K562 (cell line): ENCODE measurements at regions not wholly inside any gene's neighbourhood (a gene's known extent, or its start where the extent isn't known, plus 50 kb on each side); places are given as distances from the start of the nearest gene placed in this dataset.
A peak's percentile ranks its signal among the peaks of the same experiment; 100 is the strongest.

ENCODE experiments used
- ATAC-seq: fragments of 200-7000 bp; cut with Tn5 transposase; 3 replicates; pipeline ENCODE4 v1.9.1; 2020; ENCODE audit warnings: moderate library complexity
- BruUV-seq: library from RNA; stranded (reverse); fragments of 400-500 nt; replicated peaks from 2 replicates; lab custom pipeline; 2021; lab: Mats Ljungman, UMichigan
- CTCF ChIA-PET: fragments of 300-600 bp; formaldehyde crosslinking; extraction: SDS; loops from one replicate; lab custom pipeline; 2021; ENCODE audit warnings: low intra/inter-chr PET ratio; lab: Yijun Ruan, JAX
- POLR2A ChIA-PET: fragments of 300-600, 350-650 bp; sonication (Branson Sonifier 250); formaldehyde crosslinking; extraction: SDS; loops from one replicate; lab custom pipeline; 2021; ENCODE audit warnings: antibody characterized with exemption, inconsistent platforms; lab: Yijun Ruan, JAX
- DNase-seq, 4 experiments: peaks; one replicate each; pipeline versions ENCODE4 v3.0.0 to v3.0.0-alpha.2; 2011 to 2018; ENCODE audit warnings: low spot score in 3 of 4, mixed read lengths in 3 of 4; ENCODE audit errors: extremely low read depth in 1 of 4
- FAIRE-seq: peaks from 2 replicates; lab custom pipeline; 2011; peaks lifted over from hg19 to GRCh38; lab: Jason Lieb, UNC
- H2AFZ ChIP-seq: 2 replicates; pipeline ENCODE4 v1.6.0; 2011; ENCODE audit warnings: low read depth, low read length, control low read depth, inconsistent platforms
- H3K27ac ChIP-seq: fragments of 200-600 bp; 3 replicates; pipeline ENCODE4 v1.8.0; 2011; ENCODE audit warnings: low read depth, mild to moderate bottlenecking, control low read depth, inconsistent platforms, low read length, moderate library complexity, mixed read lengths; ENCODE audit errors: extremely low read depth
- H3K27me3 ChIP-seq, 2 experiments: fragments of 300-600 bp in 1 of 2; 2 replicates in 1 of 2; 3 replicates in 1 of 2; pipeline versions ENCODE4 v1.6.0 to v1.8.0; 2011; ENCODE audit warnings: inconsistent platforms in 2 of 2, low read length in 2 of 2, mild to moderate bottlenecking in 1 of 2, mixed read lengths in 1 of 2, moderate library complexity in 1 of 2; ENCODE audit not compliant: control insufficient read depth in 2 of 2, insufficient read depth in 2 of 2
- H3K36me3 ChIP-seq: fragments of 300-600 bp; 3 replicates; pipeline ENCODE4 v1.8.0; 2011; ENCODE audit warnings: mild to moderate bottlenecking, low read length, inconsistent platforms; ENCODE audit not compliant: control insufficient read depth, insufficient read depth
- H3K4me1 ChIP-seq, 2 experiments: fragments of 200-600 bp in 1 of 2; replicated peaks in 1 of 2; 2 replicates in 1 of 2; 3 replicates in 1 of 2; pipeline versions ENCODE4 v1.5.1 to v1.8.0; 2011; ENCODE audit warnings: inconsistent platforms in 2 of 2, low read length in 2 of 2, mild to moderate bottlenecking in 1 of 2, mixed read lengths in 1 of 2, moderate library complexity in 1 of 2; ENCODE audit not compliant: control insufficient read depth in 2 of 2, insufficient read depth in 2 of 2
- H3K4me2 ChIP-seq: 2 replicates; pipeline ENCODE4 v1.6.1; 2011; ENCODE audit warnings: low read length, control low read depth, inconsistent platforms, mixed read lengths; ENCODE audit not compliant: insufficient read depth
- H3K4me3 ChIP-seq: fragments of 200-600 bp; sonication (generic), shearing (Covaris generic); 2 replicates; pipeline ENCODE4 v1.5.1; 2016; ENCODE audit warnings: control low read depth, inconsistent platforms
- H3K79me2 ChIP-seq: fragments of 200-600 bp; 3 replicates; pipeline ENCODE4 v1.8.0; 2011; ENCODE audit warnings: low read length, inconsistent platforms; ENCODE audit not compliant: control insufficient read depth, insufficient read depth
- H3K9ac ChIP-seq, 2 experiments: 2 replicates each; pipeline versions ENCODE4 v1.6.0 to v1.6.1; 2011; ENCODE audit warnings: low read depth in 2 of 2, low read length in 2 of 2, control low read depth in 1 of 2, inconsistent platforms in 1 of 2, mild to moderate bottlenecking in 1 of 2, mixed read lengths in 1 of 2; ENCODE audit not compliant: insufficient read depth in 1 of 2
- H3K9me1 ChIP-seq: one replicate; pipeline ENCODE4 v1.6.0; 2011; ENCODE audit warnings: inconsistent platforms, mild to moderate bottlenecking, low read length, moderate library complexity; ENCODE audit not compliant: control insufficient read depth, insufficient read depth
- H3K9me3 ChIP-seq: replicated peaks from 2 replicates; pipeline ENCODE4 v1.5.1; 2011; ENCODE audit warnings: low read depth, low read length, inconsistent platforms; ENCODE audit not compliant: control insufficient read depth, insufficient read depth
- H4K20me1 ChIP-seq: replicated peaks from 2 replicates; pipeline ENCODE4 v1.6.1; 2011; ENCODE audit warnings: low read length, inconsistent platforms, mixed read lengths; ENCODE audit not compliant: control insufficient read depth, insufficient read depth
- CBX8 ChIP-seq: fragments of 200-600 bp; sonication (generic); IDR thresholded peaks from 2 replicates; pipeline ENCODE4 v1.6.1; 2012; ENCODE audit warnings: borderline replicate concordance, mixed run types, low read depth, mild to moderate bottlenecking, moderate library complexity, mixed read lengths, low read length, control low read depth, inconsistent platforms; ENCODE audit not compliant: poor library complexity, severe bottlenecking; ENCODE audit errors: extremely low read depth
- CHD1 ChIP-seq: fragments of 200-600 bp; sonication (generic); IDR thresholded peaks from one replicate; pipeline ENCODE4 v1.6.1; 2012; ENCODE audit warnings: mild to moderate bottlenecking, moderate library complexity, low read length, inconsistent platforms
- ESRRB ChIP-seq: fragments of 250-450 bp; sonication (Bioruptor Pico); IDR thresholded peaks from 2 replicates; pipeline ENCODE4 v1.5.0; 2020; ENCODE audit warnings: mild to moderate bottlenecking, moderate library complexity, borderline replicate concordance
- ETV5 ChIP-seq: sonication (generic); formaldehyde crosslinking; IDR thresholded peaks from 2 replicates; pipeline ENCODE4 v1.4.0; 2020; ENCODE audit warnings: low read depth, mild to moderate bottlenecking, missing genetic modification reagents
- GMEB1 ChIP-seq: fragments of 250-450 bp; sonication (Bioruptor Pico); IDR thresholded peaks from 2 replicates; pipeline ENCODE4 v1.4.0; 2020; ENCODE audit warnings: mild to moderate bottlenecking
- PURB ChIP-seq: sonication (generic); formaldehyde crosslinking; IDR thresholded peaks from 2 replicates; pipeline ENCODE4 v1.9.0; 2021; ENCODE audit warnings: low read depth, mild to moderate bottlenecking, missing genetic modification reagents
- SLC30A9 ChIP-seq: fragments of 250-450 bp; sonication (Bioruptor Pico); IDR thresholded peaks from 2 replicates; pipeline ENCODE4 v1.8.0; 2022; ENCODE audit warnings: mild to moderate bottlenecking, moderate library complexity
- SMAD2 ChIP-seq: fragments of 150-350 bp; IDR thresholded peaks from 2 replicates; pipeline ENCODE4 v1.6.1; 2014; ENCODE audit warnings: low read depth, mild to moderate bottlenecking, low read length
- THRB ChIP-seq: fragments of 450-650 bp; formaldehyde crosslinking; conservative IDR thresholded peaks from 2 replicates; pipeline ENCODE4 v1.4.0; 2022; ENCODE audit warnings: mild to moderate bottlenecking, missing genetic modification characterization
- ZNF146 ChIP-seq: IDR thresholded peaks from one replicate; pipeline ENCODE4 v1.6.1; 2018; ENCODE audit warnings: missing compliant biosample characterization; ENCODE audit not compliant: unreplicated experiment
- ZNF277 ChIP-seq: fragments of 250-450 bp; sonication (Bioruptor Pico); IDR thresholded peaks from 2 replicates; pipeline ENCODE4 v1.8.0; 2022; ENCODE audit warnings: inconsistent platforms, mild to moderate bottlenecking, moderate library complexity, borderline replicate concordance
- ZNF408 ChIP-seq: fragments of 250-450 bp; sonication (Bioruptor Pico); IDR thresholded peaks from 2 replicates; pipeline ENCODE4 v1.4.0; 2020; ENCODE audit warnings: low read depth, mild to moderate bottlenecking, moderate library complexity
- ZNF444 ChIP-seq: fragments of 250-450 bp; sonication (Bioruptor Pico); IDR thresholded peaks from 2 replicates; pipeline ENCODE4 v1.4.0; 2020; ENCODE audit warnings: mild to moderate bottlenecking, moderate library complexity
- ZNF785 ChIP-seq: fragments of 250-450 bp; sonication (Bioruptor Pico); IDR thresholded peaks from 2 replicates; pipeline ENCODE4 v1.4.0; 2020; ENCODE audit warnings: mild to moderate bottlenecking
- WGBS: fragments of 100-300 bp; shearing (Covaris generic); methylation state at CpG from one replicate; pipeline ENCODE4 v1.1.6; 2016; ENCODE audit warnings: low coverage, mixed read lengths; ENCODE audit not compliant: insufficient coverage; ENCODE audit errors: missing lambda C conversion rate; 5-methylcytosine and 5-hydroxymethylcytosine counted together
- in situ Hi-C: fragments of 300-500 bp; cut with MboI; formaldehyde crosslinking; loops from 4 replicates; pipeline ENCODE4 v1.15.0; 2018; ENCODE audit warnings: inconsistent platforms, mixed read lengths
- intact Hi-C: fragments of 100-400 bp; cut with micrococcal nuclease; formaldehyde crosslinking; loops from 2 replicates; pipeline ENCODE4 v1.14.2; 2022
- TF ChIP-seq, protein P1 (sequence below): fragments of 250-450 bp; sonication (Bioruptor Pico); IDR thresholded peaks from 2 replicates; pipeline ENCODE4 v1.5.0; 2021; ENCODE audit warnings: mild to moderate bottlenecking, borderline replicate concordance

GRCh38 chr13:80679423-80679822 lies 338.5 kb upstream of the SPRY2 start:
- Histone ChIP-seq H3K4me2 (no peak overlapping the region), H3K4me1 (no peaks in the 10 kb centered on the region), H3K9ac (no peak overlapping the region), H3K27ac (no peak overlapping the region), H3K9me3 (no peaks in the 10 kb centered on the region), H4K20me1 (no peaks in the 10 kb centered on the region), H3K27me3 (no peaks in the 10 kb centered on the region), H3K36me3 (no peaks in the 10 kb centered on the region), H3K4me3 (no peak overlapping the region), H3K79me2 (no peaks in the 10 kb centered on the region), H3K9me1 (no peaks in the 10 kb centered on the region), H2AFZ (no peak overlapping the region)
- ChIA-PET POLR2A (interaction anchor here (0.6 kb wide), 1 partner anchor 62 kb away, joined by 3 read pairs; no protein-coding TSS in a partner anchor), CTCF (no interaction called here)
- WGBS, result 0% methylated on average over 1 of the region's 1 CpG
- DNase-seq, result no peak
- intact Hi-C loops, result no loop called here
- no peak for FAIRE-seq
- ATAC-seq, result no peak
- TF ChIP-seq SLC30A9 (no peak), CBX8 (no peak), ZNF146 (no peak), ZNF444 (CRISPR knock-in tag) (0 out of 2 replicates have a peak, but pooled peaks have one; percentile 30), ETV5 (no peak), CHD1 (no peak), ZNF408 (CRISPR knock-in tag) (no peak), GMEB1 (CRISPR knock-in tag) (peak; percentile 32; the same call in 1 of the 2 replicates), SMAD2 (no peak), THRB (0 out of 2 replicates have a peak, but pooled peaks have one; percentile 52), ZNF277 (CRISPR knock-in tag) (peak; percentile 50; the same call in 1 of the 2 replicates), ZNF785 (CRISPR knock-in tag) (0 out of 2 replicates have a peak, but pooled peaks have one; percentile 25), PURB (CRISPR knock-in tag) (no peak), ESRRB (0 out of 2 replicates have a peak, but pooled peaks have one; percentile 42)
- TF ChIP-seq, protein P1, sequence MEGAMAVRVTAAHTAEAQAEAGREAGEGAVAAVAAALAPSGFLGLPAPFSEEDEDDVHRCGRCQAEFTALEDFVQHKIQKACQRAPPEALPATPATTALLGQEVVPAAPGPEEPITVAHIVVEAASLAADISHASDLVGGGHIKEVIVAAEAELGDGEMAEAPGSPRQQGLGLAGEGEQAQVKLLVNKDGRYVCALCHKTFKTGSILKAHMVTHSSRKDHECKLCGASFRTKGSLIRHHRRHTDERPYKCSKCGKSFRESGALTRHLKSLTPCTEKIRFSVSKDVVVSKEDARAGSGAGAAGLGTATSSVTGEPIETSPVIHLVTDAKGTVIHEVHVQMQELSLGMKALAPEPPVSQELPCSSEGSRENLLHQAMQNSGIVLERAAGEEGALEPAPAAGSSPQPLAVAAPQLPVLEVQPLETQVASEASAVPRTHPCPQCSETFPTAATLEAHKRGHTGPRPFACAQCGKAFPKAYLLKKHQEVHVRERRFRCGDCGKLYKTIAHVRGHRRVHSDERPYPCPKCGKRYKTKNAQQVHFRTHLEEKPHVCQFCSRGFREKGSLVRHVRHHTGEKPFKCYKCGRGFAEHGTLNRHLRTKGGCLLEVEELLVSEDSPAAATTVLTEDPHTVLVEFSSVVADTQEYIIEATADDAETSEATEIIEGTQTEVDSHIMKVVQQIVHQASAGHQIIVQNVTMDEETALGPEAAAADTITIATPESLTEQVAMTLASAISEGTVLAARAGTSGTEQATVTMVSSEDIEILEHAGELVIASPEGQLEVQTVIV (CRISPR knock-in tag), result 0 out of 2 replicates have a peak, but pooled peaks have one; percentile 23
- BruUV-seq, result no TSS peak
- in situ Hi-C loops, result no loop called here
